ENCODE measurements at regions not wholly inside any gene's neighbourhood (a gene's known extent, or its start where the extent isn't known, plus 50 kb on each side); places are given as distances from the start of the nearest gene placed in this dataset.

DNA sequence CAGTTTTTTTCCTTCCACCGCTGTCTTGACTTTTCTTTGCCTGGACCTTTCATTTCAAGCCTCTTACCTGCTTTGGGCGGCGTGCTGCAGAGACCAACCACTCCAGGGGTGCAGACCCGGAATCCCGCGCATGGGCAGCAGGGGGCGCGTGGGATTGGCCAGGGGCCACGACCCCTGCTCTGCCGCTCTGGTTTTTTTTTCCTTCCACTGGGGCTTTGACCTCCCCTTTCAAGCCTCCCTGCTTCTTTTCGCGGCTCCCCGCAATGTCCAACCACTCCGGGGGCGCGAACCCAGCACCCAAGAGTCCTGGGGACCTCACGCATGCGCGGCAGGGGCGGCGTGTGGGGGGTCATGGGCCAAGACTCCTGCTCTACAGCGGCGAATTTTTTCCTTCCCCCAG, 325.1 kb downstream of the ALG10 start:
- Histone ChIP-seq H3K27ac (no peak overlapping the region), H3K4me1 (no peaks in the 10 kb centered on the region), H3K36me3 (no peaks in the 10 kb centered on the region), H3K4me3 (no peak overlapping the region), H3K9me3 (peaks cover 26 to 51% of the 10 kb centered on the region in 2 donors), H3K27me3 (no peaks in the 10 kb centered on the region)
- intact Hi-C loops (cut with DNase I; ENCODE audit: low total_unique reads) (no loop called here), in situ Hi-C loops (cut with MboI; ENCODE audit: low pct_ligation_motif_present in 1 of 4, low pct_unique_long_range_greater_than_20kb in 1 of 4, low sequenced_read_pairs in 3 of 4) (loop anchor here in 1 of 4 donors (25.0 kb wide), 1 partner anchor 90 kb away; no protein-coding TSS in a partner anchor)
- TF ChIP-seq EP300 (IDR thresholded peaks at IDR 0.05; ENCODE audit: low read depth): no peak
- no peak for TF ChIP-seq POLR2AphosphoS5 (IDR thresholded peaks at IDR 0.05)
- no peak for TF ChIP-seq POLR2A (IDR thresholded peaks at IDR 0.05)
- TF ChIP-seq, protein P1, sequence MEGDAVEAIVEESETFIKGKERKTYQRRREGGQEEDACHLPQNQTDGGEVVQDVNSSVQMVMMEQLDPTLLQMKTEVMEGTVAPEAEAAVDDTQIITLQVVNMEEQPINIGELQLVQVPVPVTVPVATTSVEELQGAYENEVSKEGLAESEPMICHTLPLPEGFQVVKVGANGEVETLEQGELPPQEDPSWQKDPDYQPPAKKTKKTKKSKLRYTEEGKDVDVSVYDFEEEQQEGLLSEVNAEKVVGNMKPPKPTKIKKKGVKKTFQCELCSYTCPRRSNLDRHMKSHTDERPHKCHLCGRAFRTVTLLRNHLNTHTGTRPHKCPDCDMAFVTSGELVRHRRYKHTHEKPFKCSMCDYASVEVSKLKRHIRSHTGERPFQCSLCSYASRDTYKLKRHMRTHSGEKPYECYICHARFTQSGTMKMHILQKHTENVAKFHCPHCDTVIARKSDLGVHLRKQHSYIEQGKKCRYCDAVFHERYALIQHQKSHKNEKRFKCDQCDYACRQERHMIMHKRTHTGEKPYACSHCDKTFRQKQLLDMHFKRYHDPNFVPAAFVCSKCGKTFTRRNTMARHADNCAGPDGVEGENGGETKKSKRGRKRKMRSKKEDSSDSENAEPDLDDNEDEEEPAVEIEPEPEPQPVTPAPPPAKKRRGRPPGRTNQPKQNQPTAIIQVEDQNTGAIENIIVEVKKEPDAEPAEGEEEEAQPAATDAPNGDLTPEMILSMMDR (IDR thresholded peaks at IDR 0.05): no peak
- 75 to 78% methylated on average over 13 to 23 of the region's 23 CpGs for WGBS, 2 donors (ENCODE audit: low coverage in 1 of 2)
- DNase-seq: no peak

DNA sequence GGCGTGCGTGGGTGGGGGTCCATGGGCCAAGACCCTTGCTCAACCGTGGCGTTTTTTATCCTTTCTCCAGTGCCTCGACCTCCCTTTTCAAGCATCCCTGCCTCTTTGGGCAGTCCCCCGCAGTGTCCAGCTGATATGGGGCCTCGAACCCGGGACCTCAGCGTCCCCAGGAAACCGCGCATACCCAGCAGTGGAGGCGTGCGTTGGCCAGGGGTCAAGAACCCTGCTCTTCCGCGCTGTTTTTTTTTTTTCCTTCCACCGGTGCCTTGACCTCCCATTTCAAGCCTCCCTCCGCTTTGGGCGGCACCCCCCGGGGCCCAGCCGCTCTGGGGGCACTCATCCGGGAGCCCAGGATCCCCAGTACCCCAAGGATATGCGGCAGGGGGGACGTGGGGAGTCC, 325.8 kb downstream of the ALG10 start:
- in situ Hi-C loops (cut with MboI; ENCODE audit: low pct_ligation_motif_present in 1 of 4, low pct_unique_long_range_greater_than_20kb in 1 of 4, low sequenced_read_pairs in 3 of 4) (loop anchor here in 1 of 4 donors (25.0 kb wide), 1 partner anchor 89 kb away; no protein-coding TSS in a partner anchor), intact Hi-C loops (cut with DNase I; ENCODE audit: low total_unique reads) (no loop called here)
- Histone ChIP-seq H3K27me3 (no peaks in the 10 kb centered on the region), H3K4me1 (no peaks in the 10 kb centered on the region), H3K27ac (no peak overlapping the region), H3K4me3 (no peak overlapping the region), H3K36me3 (no peaks in the 10 kb centered on the region), H3K9me3 (peaks cover 26 to 48% of the 10 kb centered on the region in 2 donors)
- DNase-seq: no peak
- TF ChIP-seq, protein P1 (IDR thresholded peaks at IDR 0.05): no peak
- TF ChIP-seq POLR2A (IDR thresholded peaks at IDR 0.05) (no peak), POLR2AphosphoS5 (IDR thresholded peaks at IDR 0.05) (no peak), EP300 (IDR thresholded peaks at IDR 0.05; ENCODE audit: low read depth) (no peak)
- 80 to 83% methylated on average over 10 to 23 of the region's 23 CpGs for WGBS, 2 donors (ENCODE audit: low coverage in 1 of 2)

DNA sequence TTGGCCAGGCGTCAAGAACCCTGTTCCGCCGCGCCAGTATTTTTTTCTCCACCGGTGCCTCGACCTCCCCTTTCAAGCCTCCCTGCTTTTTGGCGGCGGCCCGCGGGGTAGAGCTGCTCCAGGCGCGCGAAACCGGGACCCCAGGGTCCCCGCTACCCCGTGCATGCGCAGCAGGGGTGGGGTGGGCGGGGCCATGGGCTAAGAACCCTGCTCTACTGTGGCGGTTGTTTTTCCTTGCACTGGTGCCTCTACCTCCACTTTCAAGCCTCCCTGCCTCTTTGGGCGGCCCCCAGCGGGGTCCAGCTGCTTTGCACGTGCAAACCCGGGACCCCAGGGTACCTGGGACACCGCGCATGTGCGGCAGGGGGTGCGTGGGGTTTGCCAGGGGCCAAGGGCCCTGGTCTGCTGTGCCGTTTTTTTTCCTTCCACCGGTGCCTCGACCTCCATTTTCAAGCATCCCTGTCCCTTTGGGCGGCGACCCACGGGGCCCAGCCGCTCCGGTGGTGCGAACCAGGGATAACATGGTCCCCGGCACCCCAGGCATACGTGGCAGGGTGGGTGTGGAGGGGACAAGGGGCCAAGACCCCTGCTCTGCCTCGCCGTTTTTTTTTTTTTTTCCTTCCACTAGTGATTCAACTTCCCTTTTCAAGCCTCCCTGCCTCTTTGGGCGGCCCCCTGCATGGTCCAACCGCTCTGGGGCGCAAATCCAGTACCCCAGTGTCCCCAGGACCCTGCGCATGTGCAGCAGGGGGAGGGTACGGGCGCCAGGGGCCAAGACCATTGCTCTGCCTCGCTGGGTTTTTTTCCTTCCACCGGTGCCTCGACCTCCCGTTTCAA, 326.8 kb downstream of the ALG10 start:
- H3K27ac ChIP-seq: no peak overlapping the region
- no peaks in the 10 kb centered on the region for H3K27me3 ChIP-seq
- TF ChIP-seq POLR2A (IDR thresholded peaks at IDR 0.05) (no peak), EP300 (IDR thresholded peaks at IDR 0.05; ENCODE audit: low read depth) (no peak), POLR2AphosphoS5 (IDR thresholded peaks at IDR 0.05) (no peak)
- TF ChIP-seq, protein P1 (IDR thresholded peaks at IDR 0.05): no peak
- in situ Hi-C loops (cut with MboI; ENCODE audit: low pct_ligation_motif_present in 1 of 4, low pct_unique_long_range_greater_than_20kb in 1 of 4, low sequenced_read_pairs in 3 of 4): loop anchor here in 1 of 4 donors (25.0 kb wide), 1 partner anchor 88 kb away; no protein-coding TSS in a partner anchor
- H3K4me3 ChIP-seq: no peak overlapping the region
- intact Hi-C loops (cut with DNase I; ENCODE audit: low total_unique reads): no loop called here
- DNase-seq: no peak
- WGBS, 2 donors (ENCODE audit: low coverage in 1 of 2): 43 to 64% methylated on average over 21 to 49 of the region's 50 CpGs
- H3K9me3 ChIP-seq: peaks cover 26 to 41% of the 10 kb centered on the region in 2 donors
- H3K4me1 ChIP-seq: no peaks in the 10 kb centered on the region
- H3K36me3 ChIP-seq: no peaks in the 10 kb centered on the region

DNA sequence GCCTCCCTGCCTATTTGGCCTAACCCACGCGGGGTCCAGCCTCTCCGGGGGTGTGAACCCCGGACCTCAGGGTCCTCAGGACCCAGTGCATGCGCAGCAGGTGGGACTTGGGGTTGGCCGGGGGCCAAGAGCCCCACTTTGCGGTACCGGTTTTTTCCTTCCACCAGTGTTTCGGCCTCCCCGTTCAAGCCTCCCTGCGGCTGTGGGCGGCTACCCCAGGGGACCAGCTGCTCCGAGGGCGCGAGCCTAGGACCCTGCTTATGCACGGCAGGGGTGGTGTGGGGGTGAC, 327.3 kb downstream of the ALG10 start:
- H3K27ac ChIP-seq: no peak overlapping the region
- WGBS, 2 donors (ENCODE audit: low coverage in 1 of 2): 75 to 80% methylated on average over 2 to 16 of the region's 16 CpGs
- in situ Hi-C loops (cut with MboI; ENCODE audit: low pct_ligation_motif_present in 1 of 4, low pct_unique_long_range_greater_than_20kb in 1 of 4, low sequenced_read_pairs in 3 of 4) (loop anchor here in 1 of 4 donors (25.0 kb wide), 1 partner anchor 88 kb away; no protein-coding TSS in a partner anchor), intact Hi-C loops (cut with DNase I; ENCODE audit: low total_unique reads) (no loop called here)
- H3K4me1 ChIP-seq: no peaks in the 10 kb centered on the region
- no peaks in the 10 kb centered on the region for H3K36me3 ChIP-seq
- no peak overlapping the region for H3K4me3 ChIP-seq
- TF ChIP-seq EP300 (IDR thresholded peaks at IDR 0.05; ENCODE audit: low read depth): no peak
- TF ChIP-seq, protein P1 (IDR thresholded peaks at IDR 0.05): no peak
- no peak for TF ChIP-seq POLR2AphosphoS5 (IDR thresholded peaks at IDR 0.05)
- TF ChIP-seq POLR2A (IDR thresholded peaks at IDR 0.05): no peak
- H3K27me3 ChIP-seq: no peaks in the 10 kb centered on the region
- no peak for DNase-seq
- peaks cover 26 to 40% of the 10 kb centered on the region in 2 donors for H3K9me3 ChIP-seq
